IMR-90 (cell line): ENCODE measurements at regions not wholly inside any gene's neighbourhood (a gene's known extent, or its start where the extent isn't known, plus 50 kb on each side); places are given as distances from the start of the nearest gene placed in this dataset.

Source experiments
- BHLHE40 ChIP-seq: fragments of 150-350 bp; IDR thresholded peaks from 2 replicates; pipeline ENCODE4 v1.6.1; 2016; ENCODE audit warnings: mild to moderate bottlenecking, low read depth, low read length
- CHD1 ChIP-seq: IDR thresholded peaks from 2 replicates; pipeline ENCODE4 v1.6.1; 2012; ENCODE audit warnings: low read depth, low read length, improper control_type of control experiment
- FOS ChIP-seq: fragments of 150-350 bp; IDR thresholded peaks from 2 replicates; pipeline ENCODE4 v1.6.1; 2016; ENCODE audit warnings: low read depth, low read length
- MAFK ChIP-seq: IDR thresholded peaks from 2 replicates; pipeline ENCODE4 v1.6.1; 2012; ENCODE audit warnings: low read depth, low read length, improper control_type of control experiment
- MXI1 ChIP-seq: IDR thresholded peaks from 2 replicates; pipeline ENCODE4 v1.6.1; 2012; ENCODE audit warnings: low read depth, mild to moderate bottlenecking, low read length, moderate library complexity, borderline replicate concordance
- POLR2A ChIP-seq: IDR thresholded peaks from 2 replicates; pipeline ENCODE4 v1.6.1; 2012; ENCODE audit warnings: mild to moderate bottlenecking, low read depth, low read length
- RAD21 ChIP-seq: IDR thresholded peaks from 2 replicates; pipeline ENCODE4 v1.6.1; 2012; ENCODE audit warnings: low read length, improper control_type of control experiment
- RCOR1 ChIP-seq: IDR thresholded peaks from 2 replicates; pipeline ENCODE4 v1.6.1; 2012; ENCODE audit warnings: mild to moderate bottlenecking, low read length, improper control_type of control experiment; ENCODE audit not compliant: insufficient replicate concordance
- TF ChIP-seq, protein P1 (sequence below): conservative IDR thresholded peaks from 2 replicates; pipeline ENCODE4 v1.5.1; 2012; ENCODE audit warnings: mild to moderate bottlenecking, low read depth, low read length, improper control_type of control experiment

DNA sequence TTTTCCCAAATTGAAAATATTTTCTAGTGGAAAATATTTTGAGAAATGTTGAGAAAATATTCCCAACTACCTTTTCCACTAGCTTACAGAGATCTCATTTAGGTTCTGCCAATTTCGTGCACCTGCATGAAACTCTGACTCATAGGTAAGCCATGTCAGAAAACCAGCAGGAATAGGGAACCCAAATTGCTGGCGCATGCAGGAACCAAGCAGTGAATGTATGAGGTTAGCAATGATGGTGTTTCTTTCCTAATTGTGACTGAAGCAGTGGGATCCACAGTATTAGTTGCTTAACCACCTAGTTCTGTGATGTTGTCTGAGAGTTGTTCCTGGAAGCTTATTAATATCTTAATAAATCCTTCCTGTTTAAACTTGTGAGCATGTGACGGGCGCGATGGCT lies 381.0 kb upstream of the TRAM1L1 start:
- TF ChIP-seq, protein P1, sequence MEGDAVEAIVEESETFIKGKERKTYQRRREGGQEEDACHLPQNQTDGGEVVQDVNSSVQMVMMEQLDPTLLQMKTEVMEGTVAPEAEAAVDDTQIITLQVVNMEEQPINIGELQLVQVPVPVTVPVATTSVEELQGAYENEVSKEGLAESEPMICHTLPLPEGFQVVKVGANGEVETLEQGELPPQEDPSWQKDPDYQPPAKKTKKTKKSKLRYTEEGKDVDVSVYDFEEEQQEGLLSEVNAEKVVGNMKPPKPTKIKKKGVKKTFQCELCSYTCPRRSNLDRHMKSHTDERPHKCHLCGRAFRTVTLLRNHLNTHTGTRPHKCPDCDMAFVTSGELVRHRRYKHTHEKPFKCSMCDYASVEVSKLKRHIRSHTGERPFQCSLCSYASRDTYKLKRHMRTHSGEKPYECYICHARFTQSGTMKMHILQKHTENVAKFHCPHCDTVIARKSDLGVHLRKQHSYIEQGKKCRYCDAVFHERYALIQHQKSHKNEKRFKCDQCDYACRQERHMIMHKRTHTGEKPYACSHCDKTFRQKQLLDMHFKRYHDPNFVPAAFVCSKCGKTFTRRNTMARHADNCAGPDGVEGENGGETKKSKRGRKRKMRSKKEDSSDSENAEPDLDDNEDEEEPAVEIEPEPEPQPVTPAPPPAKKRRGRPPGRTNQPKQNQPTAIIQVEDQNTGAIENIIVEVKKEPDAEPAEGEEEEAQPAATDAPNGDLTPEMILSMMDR: no peak
- TF ChIP-seq BHLHE40 (no peak), MXI1 (no peak), POLR2A (no peak), MAFK (no peak), RAD21 (no peak), RCOR1 (no peak), FOS (no peak), CHD1 (no peak)
